ENCODE measurements at regions not wholly inside any gene's neighbourhood (a gene's known extent, or its start where the extent isn't known, plus 50 kb on each side); places are given as distances from the start of the nearest gene placed in this dataset.

GRCh38 chr2:223459328-223459939, 142.7 kb downstream of the SCG2 start:
- TF ChIP-seq CTCF (conservative IDR thresholded peaks at IDR 0.05) (peak; percentile 45), ZFX (IDR thresholded peaks at IDR 0.05) (no peak)

Measured in C4-2B (cell line).